A549 (cell line): ENCODE measurements at regions not wholly inside any gene's neighbourhood (a gene's known extent, or its start where the extent isn't known, plus 50 kb on each side); places are given as distances from the start of the nearest gene placed in this dataset.

Experiments
- ATAC-seq, 2 experiments: fragments of 200-7000 bp in 1 of 2; fragments of >200 bp in 1 of 2; cut with Nextera tagmentation in 1 of 2; cut with Tn5 transposase in 1 of 2; 3 replicates each; pipeline versions ENCODE4 v1.8.0 to v1.9.1; 2018 to 2020; ENCODE audit warnings: mild to moderate bottlenecking in 1 of 2, moderate library complexity in 1 of 2
- CTCF ChIA-PET: fragments of 300-600 bp; sonication (Branson Sonifier 250); formaldehyde crosslinking; extraction: SDS; loops from one replicate; lab custom pipeline; 2021; ENCODE audit warnings: antibody characterized with exemption, inconsistent platforms; lab: Yijun Ruan, JAX
- POLR2A ChIA-PET: fragments of 350-600 bp; formaldehyde crosslinking; extraction: SDS; loops from one replicate; lab custom pipeline; 2021; ENCODE audit warnings: antibody characterized with exemption, inconsistent platforms; lab: Yijun Ruan, JAX
- DNase-seq, 2 experiments: peaks; one replicate each; pipeline versions ENCODE4 v3.0.0 to v3.0.0-alpha.2; 2011 to 2016; ENCODE audit warnings: low read depth in 1 of 2, low spot score in 1 of 2
- FAIRE-seq: peaks from 2 replicates; lab custom pipeline; 2011; peaks lifted over from hg19 to GRCh38; lab: Jason Lieb, UNC
- H3K27ac ChIP-seq, 2 experiments: fragments of >200 bp; sonication (Bioruptor Twin); formaldehyde crosslinking; 3 replicates each; pipeline ENCODE4 v1.5.1; 2016 to 2017
- H3K4me1 ChIP-seq: fragments of >200 bp; sonication (Bioruptor Twin); formaldehyde crosslinking; 3 replicates; pipeline ENCODE4 v1.6.1; 2016
- H3K4me2 ChIP-seq: fragments of >200 bp; sonication (Bioruptor Twin); formaldehyde crosslinking; 3 replicates; pipeline ENCODE4 v1.6.1; 2016
- H3K4me3 ChIP-seq: fragments of >200 bp; sonication (Bioruptor Twin); formaldehyde crosslinking; 3 replicates; pipeline ENCODE4 v1.5.1; 2016
- H3K9me3 ChIP-seq: fragments of >200 bp; sonication (Bioruptor Twin); formaldehyde crosslinking; 3 replicates; pipeline ENCODE4 v1.6.1; 2016
- BHLHE40 ChIP-seq: IDR thresholded peaks from 2 replicates; pipeline ENCODE4 v1.6.1; 2012; ENCODE audit warnings: low read depth, low read length, inconsistent platforms
- ESRRA ChIP-seq: fragments of 150-350 bp; IDR thresholded peaks from 2 replicates; pipeline ENCODE4 v1.6.1; 2014; ENCODE audit warnings: mild to moderate bottlenecking, low read length, borderline replicate concordance
- FOSL2 ChIP-seq, 2 experiments: fragments of 450-650 bp in 1 of 2; fragments of >200 bp in 1 of 2; sonication (Bioruptor Twin) in 1 of 2; formaldehyde crosslinking; IDR thresholded peaks; 2 replicates each; pipeline versions ENCODE4 v1.5.0 to v1.6.1; 2016 to 2020; ENCODE audit warnings: mild to moderate bottlenecking in 1 of 2, moderate library complexity in 1 of 2
- HDAC2 ChIP-seq: fragments of 200-600 bp; sonication (generic); IDR thresholded peaks from 2 replicates; pipeline ENCODE4 v1.6.1; 2016
- HMGXB4 ChIP-seq: fragments of 250-450 bp; sonication (Bioruptor Pico); IDR thresholded peaks from 2 replicates; pipeline ENCODE4 v1.5.0; 2021; ENCODE audit warnings: mild to moderate bottlenecking, moderate library complexity, borderline replicate concordance
- HOXA7 ChIP-seq: fragments of 250-450 bp; sonication (Bioruptor Pico); IDR thresholded peaks from 2 replicates; pipeline ENCODE4 v1.5.0; 2020; ENCODE audit warnings: mild to moderate bottlenecking, moderate library complexity
- HOXB13 ChIP-seq: fragments of 250-450 bp; sonication (Bioruptor Pico); IDR thresholded peaks from 2 replicates; pipeline ENCODE4 v1.5.0; 2020; ENCODE audit warnings: low read depth, mild to moderate bottlenecking, moderate library complexity
- JUN ChIP-seq, 2 experiments: fragments of >200 bp; sonication (Bioruptor Twin); formaldehyde crosslinking; IDR thresholded peaks; 2 replicates in 1 of 2; 3 replicates in 1 of 2; pipeline ENCODE4 v1.6.1; 2016 to 2017
- JUNB ChIP-seq: fragments of >200 bp; sonication (Bioruptor Twin); formaldehyde crosslinking; IDR thresholded peaks from 2 replicates; pipeline ENCODE4 v1.6.1; 2016
- KDM1A ChIP-seq: fragments of 200-600 bp; sonication (generic); IDR thresholded peaks from 2 replicates; pipeline ENCODE4 v1.6.1; 2016; ENCODE audit warnings: low read depth, mild to moderate bottlenecking
- MAFK ChIP-seq: fragments of 450-650 bp; IDR thresholded peaks from 2 replicates; pipeline ENCODE4 v1.6.1; 2014; ENCODE audit not compliant: partially characterized antibody
- MAX ChIP-seq: IDR thresholded peaks from 2 replicates; pipeline ENCODE4 v1.6.1; 2012
- NFE2L2 ChIP-seq: fragments of 150-350 bp; conservative IDR thresholded peaks from 2 replicates; pipeline ENCODE4 v1.6.1; 2014; ENCODE audit warnings: low read length
- PBX3 ChIP-seq: IDR thresholded peaks from 2 replicates; pipeline ENCODE4 v1.6.1; 2012
- PHF8 ChIP-seq: fragments of 200-600 bp; sonication (generic); IDR thresholded peaks from 2 replicates; pipeline ENCODE4 v1.6.1; 2016; ENCODE audit warnings: low read depth, mild to moderate bottlenecking, antibody characterized with exemption, moderate library complexity, borderline replicate concordance
- POLR2A ChIP-seq: IDR thresholded peaks from 2 replicates; pipeline ENCODE4 v1.6.1; 2012; ENCODE audit warnings: mild to moderate bottlenecking, low read length
- ZSCAN20 ChIP-seq: fragments of 250-450 bp; sonication (Bioruptor Pico); IDR thresholded peaks from 2 replicates; pipeline ENCODE4 v1.8.0; 2022; ENCODE audit warnings: mild to moderate bottlenecking, moderate library complexity
- WGBS: methylation state at CpG from one replicate; pipeline ENCODE4 v1.1.6; 2017; ENCODE audit errors: missing lambda C conversion rate; 5-methylcytosine and 5-hydroxymethylcytosine counted together
- TF ChIP-seq, protein P1 (sequence below): fragments of 150-350 bp; IDR thresholded peaks from 2 replicates; pipeline ENCODE4 v1.6.1; 2014; ENCODE audit warnings: low read depth, mild to moderate bottlenecking, low read length
- TF ChIP-seq, protein P2 (sequence below): IDR thresholded peaks from 2 replicates; pipeline ENCODE4 v1.6.1; 2012; ENCODE audit warnings: low read depth, borderline replicate concordance
- TF ChIP-seq, protein P3 (sequence below): fragments of 250-450 bp; sonication (Bioruptor Pico); IDR thresholded peaks from 2 replicates; pipeline ENCODE4 v1.5.0; 2020; ENCODE audit warnings: low read depth, mild to moderate bottlenecking, moderate library complexity

DNA sequence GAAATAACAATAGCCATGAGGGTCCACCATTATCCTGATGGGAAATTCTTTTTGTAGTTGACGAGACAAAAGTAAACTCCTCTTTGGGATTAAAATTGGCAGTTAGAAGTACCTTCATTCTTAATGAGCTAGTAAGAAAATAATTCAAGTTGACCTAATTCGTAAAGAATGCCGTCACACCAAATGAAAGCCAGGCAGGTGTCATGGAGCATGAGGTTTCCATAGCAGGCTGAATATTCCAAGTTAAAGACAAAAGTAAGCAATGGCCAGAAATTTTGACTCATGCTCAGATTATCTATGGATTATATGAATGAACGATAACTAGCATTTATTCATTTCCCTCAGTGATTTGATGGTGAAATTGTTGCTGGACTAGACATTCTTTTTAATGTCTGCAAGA lies 192.2 kb upstream of the FAT1 start (continued):
- TF ChIP-seq HMGXB4 (CRISPR knock-in tag) = no peak
- TF ChIP-seq, all 56 proteins: peak for 0

DNA sequence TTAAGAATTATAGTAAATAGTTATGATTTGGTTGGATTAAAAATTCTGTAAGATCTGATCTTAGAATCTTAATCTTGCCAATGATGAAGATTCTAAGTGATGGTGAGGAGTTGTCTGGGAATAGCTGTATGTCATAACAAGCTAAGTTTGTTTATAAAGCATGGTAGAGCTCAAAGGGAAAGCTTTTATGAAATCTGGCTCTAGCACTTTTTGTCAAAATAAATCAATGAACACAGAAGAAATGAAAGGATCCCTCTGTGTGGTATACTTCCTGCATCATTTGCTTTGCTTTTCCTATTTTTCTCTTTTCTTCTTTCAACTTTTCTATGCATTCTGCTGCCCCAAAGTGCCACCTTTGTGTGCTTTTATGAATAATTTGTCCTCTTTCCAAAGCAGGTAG lies 193.5 kb upstream of the FAT1 start:
- TF ChIP-seq BHLHE40 = no peak
- TF ChIP-seq FOSL2 (IDR thresholded peaks at IDR 0.05) = no peak
- TF ChIP-seq FOSL2 (CRISPR knock-in tag; IDR thresholded peaks at IDR 0.05) = no peak
- TF ChIP-seq PBX3 = no peak
- TF ChIP-seq JUNB = no peak
- TF ChIP-seq MAX = no peak
- TF ChIP-seq, protein P1, sequence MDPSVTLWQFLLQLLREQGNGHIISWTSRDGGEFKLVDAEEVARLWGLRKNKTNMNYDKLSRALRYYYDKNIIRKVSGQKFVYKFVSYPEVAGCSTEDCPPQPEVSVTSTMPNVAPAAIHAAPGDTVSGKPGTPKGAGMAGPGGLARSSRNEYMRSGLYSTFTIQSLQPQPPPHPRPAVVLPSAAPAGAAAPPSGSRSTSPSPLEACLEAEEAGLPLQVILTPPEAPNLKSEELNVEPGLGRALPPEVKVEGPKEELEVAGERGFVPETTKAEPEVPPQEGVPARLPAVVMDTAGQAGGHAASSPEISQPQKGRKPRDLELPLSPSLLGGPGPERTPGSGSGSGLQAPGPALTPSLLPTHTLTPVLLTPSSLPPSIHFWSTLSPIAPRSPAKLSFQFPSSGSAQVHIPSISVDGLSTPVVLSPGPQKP = no peak
- no peak for TF ChIP-seq HOXB13 (CRISPR knock-in tag)
- TF ChIP-seq NFE2L2 = no peak
- no peak for TF ChIP-seq HOXA7 (CRISPR knock-in tag)
- TF ChIP-seq HDAC2 = no peak
- no peak for TF ChIP-seq ESRRA
- ATAC-seq (no peak), DNase-seq (no peak), FAIRE-seq (no peak)
- Histone ChIP-seq H3K4me3 (no peak overlapping the region), H3K4me2 (no peak overlapping the region), H3K27ac (no peak overlapping the region), H3K9me3 (no peaks in the 10 kb centered on the region), H3K4me1 (no peaks in the 10 kb centered on the region)
- ChIA-PET POLR2A (no interaction called here), CTCF (no interaction called here)

GRCh38 chr4:186918466-186918865 lies 194.8 kb upstream of the FAT1 start:
- TF ChIP-seq KDM1A (no peak), PHF8 (no peak), JUN (IDR thresholded peaks at IDR 0.05) (no peak), POLR2A (no peak), MAFK (no peak), ZSCAN20 (CRISPR knock-in tag) (no peak)
- TF ChIP-seq, protein P2, sequence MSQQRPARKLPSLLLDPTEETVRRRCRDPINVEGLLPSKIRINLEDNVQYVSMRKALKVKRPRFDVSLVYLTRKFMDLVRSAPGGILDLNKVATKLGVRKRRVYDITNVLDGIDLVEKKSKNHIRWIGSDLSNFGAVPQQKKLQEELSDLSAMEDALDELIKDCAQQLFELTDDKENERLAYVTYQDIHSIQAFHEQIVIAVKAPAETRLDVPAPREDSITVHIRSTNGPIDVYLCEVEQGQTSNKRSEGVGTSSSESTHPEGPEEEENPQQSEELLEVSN = no peak
- TF ChIP-seq, protein P3, sequence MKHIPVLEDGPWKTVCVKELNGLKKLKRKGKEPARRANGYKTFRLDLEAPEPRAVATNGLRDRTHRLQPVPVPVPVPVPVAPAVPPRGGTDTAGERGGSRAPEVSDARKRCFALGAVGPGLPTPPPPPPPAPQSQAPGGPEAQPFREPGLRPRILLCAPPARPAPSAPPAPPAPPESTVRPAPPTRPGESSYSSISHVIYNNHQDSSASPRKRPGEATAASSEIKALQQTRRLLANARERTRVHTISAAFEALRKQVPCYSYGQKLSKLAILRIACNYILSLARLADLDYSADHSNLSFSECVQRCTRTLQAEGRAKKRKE (CRISPR knock-in tag) = no peak
- ChIA-PET CTCF (no interaction called here), POLR2A (no interaction called here)
- Histone ChIP-seq H3K27ac (no peak overlapping the region), H3K9me3 (no peaks in the 10 kb centered on the region), H3K4me1 (no peaks in the 10 kb centered on the region), H3K4me2 (no peak overlapping the region), H3K4me3 (no peak overlapping the region)
- no peak for DNase-seq
- WGBS = 52% methylated on average over 3 of the region's 3 CpGs
- no peak for FAIRE-seq
- ATAC-seq = no peak
